Loucy (cell line): ENCODE measurements at regions not wholly inside any gene's neighbourhood (a gene's known extent, or its start where the extent isn't known, plus 50 kb on each side); places are given as distances from the start of the nearest gene placed in this dataset.

Source experiments
- H2AFZ ChIP-seq: fragments of 200-600 bp; sonication (generic); 2 replicates; pipeline ENCODE4 v1.6.0; 2016; ENCODE audit warnings: antibody characterized with exemption, mild to moderate bottlenecking, low read length, moderate library complexity
- H3F3A ChIP-seq: fragments of 200-600 bp; 2 replicates; pipeline ENCODE4 v1.6.0; 2016; ENCODE audit warnings: antibody characterized with exemption, low read depth, mild to moderate bottlenecking
- H3K27me3 ChIP-seq: fragments of 200-600 bp; sonication (generic); 2 replicates; pipeline ENCODE4 v1.6.1; 2014; ENCODE audit warnings: low read length, mild to moderate bottlenecking; ENCODE audit not compliant: insufficient read depth, poor library complexity, severe bottlenecking
- H3K36me3 ChIP-seq: fragments of 200-600 bp; sonication (generic); 2 replicates; pipeline ENCODE4 v1.6.1; 2016; ENCODE audit warnings: low read length; ENCODE audit not compliant: insufficient read depth
- H3K4me1 ChIP-seq: fragments of 200-600 bp; sonication (generic); 2 replicates; pipeline ENCODE4 v1.5.1; 2014; ENCODE audit warnings: low read length, mild to moderate bottlenecking; ENCODE audit not compliant: insufficient read depth, poor library complexity, severe bottlenecking
- H3K4me2 ChIP-seq: fragments of 200-600 bp; sonication (generic); 2 replicates; pipeline ENCODE4 v1.6.0; 2014; ENCODE audit warnings: antibody characterized with exemption, low read length, low read depth, mild to moderate bottlenecking; ENCODE audit not compliant: poor library complexity, severe bottlenecking
- H3K4me3 ChIP-seq: fragments of 200-600 bp; sonication (generic); 2 replicates; pipeline ENCODE4 v1.5.1; 2014; ENCODE audit warnings: low read length, mild to moderate bottlenecking, mixed read lengths; ENCODE audit not compliant: poor library complexity, severe bottlenecking
- H3K79me2 ChIP-seq: fragments of 200-600 bp; sonication (generic); 2 replicates; pipeline ENCODE4 v1.6.1; 2014; ENCODE audit warnings: low read length; ENCODE audit not compliant: insufficient read depth
- H3K9ac ChIP-seq: fragments of 200-600 bp; sonication (generic); 2 replicates; pipeline ENCODE4 v1.6.0; 2014; ENCODE audit warnings: mild to moderate bottlenecking, low read depth, low read length, moderate library complexity; ENCODE audit not compliant: poor library complexity, severe bottlenecking
- H3K9me2 ChIP-seq: fragments of 200-600 bp; sonication (generic); replicated peaks from 2 replicates; pipeline ENCODE4 v1.6.1; 2016; ENCODE audit warnings: low read depth, low read length, mixed read lengths
- H3K9me3 ChIP-seq: fragments of 200-600 bp; sonication (generic); 2 replicates; pipeline ENCODE4 v1.6.1; 2014; ENCODE audit warnings: mild to moderate bottlenecking, antibody characterized with exemption, low read length, low read depth; ENCODE audit not compliant: insufficient read depth
- H4K20me1 ChIP-seq: fragments of 200-600 bp; sonication (generic); 2 replicates; pipeline ENCODE4 v1.6.0; 2014; ENCODE audit warnings: antibody characterized with exemption, low read length, mild to moderate bottlenecking; ENCODE audit not compliant: insufficient read depth, poor library complexity, severe bottlenecking
- EZH2phosphoT487 ChIP-seq: fragments of 200-600 bp; IDR thresholded peaks from 2 replicates; pipeline ENCODE4 v1.6.1; 2018; ENCODE audit warnings: antibody characterized with exemption, mild to moderate bottlenecking, moderate library complexity, borderline replicate concordance
- TF ChIP-seq, protein P1 (sequence below): fragments of 200-600 bp; sonication (generic); conservative IDR thresholded peaks from 2 replicates; pipeline ENCODE4 v1.5.1; 2014; ENCODE audit warnings: mild to moderate bottlenecking, antibody characterized with exemption, low read length

DNA sequence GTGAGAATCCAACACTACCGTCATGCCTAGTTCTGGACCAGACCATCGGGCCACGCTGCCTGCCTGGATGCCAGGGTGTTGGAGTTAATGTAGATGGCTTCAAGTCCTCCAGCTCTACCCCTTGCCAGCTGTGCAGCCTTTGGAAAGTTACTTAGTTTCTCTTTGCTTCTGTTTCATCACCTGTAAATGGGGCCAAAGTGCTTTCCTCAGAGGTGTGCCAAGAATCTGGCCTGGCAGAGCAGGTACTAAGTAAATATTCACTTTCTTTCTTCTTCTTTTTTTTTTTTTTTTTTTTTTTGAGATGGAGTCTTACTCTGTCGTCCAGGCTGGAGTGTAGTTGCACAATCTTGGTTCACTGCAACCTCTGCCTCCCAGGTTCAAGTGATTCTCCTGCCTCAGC is 159.5 kb upstream of the RPL38 start:
- Histone ChIP-seq H3K79me2 (no peaks in the 10 kb centered on the region), H3K4me2 (no peak overlapping the region), H4K20me1 (no peaks in the 10 kb centered on the region)

GRCh38 chr17:74045608-74046280 is 157.7 kb upstream of the RPL38 start:
- Histone ChIP-seq H2AFZ (no peak overlapping the region), H3K27me3 (no peaks in the 10 kb centered on the region), H3K4me2 (no peak overlapping the region), H3F3A (no peaks in the 10 kb centered on the region), H3K36me3 (no peaks in the 10 kb centered on the region), H3K9me2 (no peaks in the 10 kb centered on the region), H3K4me1 (peaks cover 8% of the 10 kb centered on the region), H3K9me3 (no peaks in the 10 kb centered on the region), H3K4me3 (no peak overlapping the region), H4K20me1 (no peaks in the 10 kb centered on the region), H3K9ac (no peak overlapping the region), H3K79me2 (no peaks in the 10 kb centered on the region)
- TF ChIP-seq, protein P1, sequence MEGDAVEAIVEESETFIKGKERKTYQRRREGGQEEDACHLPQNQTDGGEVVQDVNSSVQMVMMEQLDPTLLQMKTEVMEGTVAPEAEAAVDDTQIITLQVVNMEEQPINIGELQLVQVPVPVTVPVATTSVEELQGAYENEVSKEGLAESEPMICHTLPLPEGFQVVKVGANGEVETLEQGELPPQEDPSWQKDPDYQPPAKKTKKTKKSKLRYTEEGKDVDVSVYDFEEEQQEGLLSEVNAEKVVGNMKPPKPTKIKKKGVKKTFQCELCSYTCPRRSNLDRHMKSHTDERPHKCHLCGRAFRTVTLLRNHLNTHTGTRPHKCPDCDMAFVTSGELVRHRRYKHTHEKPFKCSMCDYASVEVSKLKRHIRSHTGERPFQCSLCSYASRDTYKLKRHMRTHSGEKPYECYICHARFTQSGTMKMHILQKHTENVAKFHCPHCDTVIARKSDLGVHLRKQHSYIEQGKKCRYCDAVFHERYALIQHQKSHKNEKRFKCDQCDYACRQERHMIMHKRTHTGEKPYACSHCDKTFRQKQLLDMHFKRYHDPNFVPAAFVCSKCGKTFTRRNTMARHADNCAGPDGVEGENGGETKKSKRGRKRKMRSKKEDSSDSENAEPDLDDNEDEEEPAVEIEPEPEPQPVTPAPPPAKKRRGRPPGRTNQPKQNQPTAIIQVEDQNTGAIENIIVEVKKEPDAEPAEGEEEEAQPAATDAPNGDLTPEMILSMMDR, result no peak
- no peak for TF ChIP-seq EZH2phosphoT487

More for the DNA sequence above, 159.5 kb upstream of the RPL38 start:
- peaks cover 8% of the 10 kb centered on the region for H3K4me1 ChIP-seq
- no peak overlapping the region for H3K4me3 ChIP-seq
- H3K9ac ChIP-seq, result no peak overlapping the region
- no peaks in the 10 kb centered on the region for H3K9me2 ChIP-seq
- no peak overlapping the region for H2AFZ ChIP-seq
- H3K36me3 ChIP-seq, result no peaks in the 10 kb centered on the region
- no peaks in the 10 kb centered on the region for H3F3A ChIP-seq
- TF ChIP-seq, protein P1, result no peak
- TF ChIP-seq EZH2phosphoT487, result no peak
- no peaks in the 10 kb centered on the region for H3K27me3 ChIP-seq
- no peaks in the 10 kb centered on the region for H3K9me3 ChIP-seq

DNA sequence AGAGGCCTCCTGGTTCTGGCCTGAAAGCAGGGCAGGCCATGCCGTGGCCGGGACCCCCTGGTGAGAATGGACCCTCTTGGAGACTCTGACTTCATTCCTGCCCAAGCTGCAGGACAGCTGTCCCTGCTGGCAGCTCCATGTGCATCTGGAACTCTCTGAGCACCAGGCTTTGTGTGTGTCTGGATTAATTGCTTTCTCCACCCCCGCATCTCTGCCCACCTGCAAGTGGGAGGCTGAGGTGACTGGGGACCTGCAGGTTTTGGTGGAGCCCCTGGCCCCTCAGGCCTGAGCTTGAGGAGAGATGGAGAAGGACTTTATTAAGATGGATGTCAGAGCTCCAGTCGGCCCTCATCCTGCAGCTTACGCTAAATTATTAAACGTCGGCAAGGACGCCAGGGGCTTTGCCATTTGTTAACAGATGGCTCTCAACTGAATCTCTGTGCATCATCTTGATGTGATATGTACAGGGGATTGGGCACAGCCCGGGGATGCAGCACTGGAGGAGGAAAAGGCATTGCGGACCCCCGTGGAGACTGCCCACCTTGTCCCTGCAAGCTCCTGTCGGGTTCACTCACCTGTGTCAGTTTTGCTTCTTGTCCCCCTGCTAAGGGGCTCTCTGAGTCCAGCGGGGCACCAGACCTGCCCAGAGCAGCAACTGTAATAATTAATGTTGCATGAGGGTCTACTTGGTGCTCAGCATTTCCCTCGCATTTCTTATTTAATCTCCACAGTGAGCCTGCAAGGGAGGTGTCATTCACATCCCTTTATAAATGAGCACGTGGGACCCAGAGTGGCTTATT is 154.1 kb upstream of the RPL38 start:
- no peak overlapping the region for H3K9ac ChIP-seq
- H3K4me2 ChIP-seq, result no peak overlapping the region
- no peak overlapping the region for H2AFZ ChIP-seq
- no peaks in the 10 kb centered on the region for H3K9me2 ChIP-seq
- H3K4me1 ChIP-seq, result peaks cover 8% of the 10 kb centered on the region
- H3K4me3 ChIP-seq, result no peak overlapping the region
- H3K27me3 ChIP-seq, result no peaks in the 10 kb centered on the region
- H3K9me3 ChIP-seq, result no peaks in the 10 kb centered on the region
- TF ChIP-seq, protein P1, result no peak
- no peak for TF ChIP-seq EZH2phosphoT487
- H4K20me1 ChIP-seq, result no peaks in the 10 kb centered on the region
- H3K79me2 ChIP-seq, result no peaks in the 10 kb centered on the region
- H3F3A ChIP-seq, result no peaks in the 10 kb centered on the region
- H3K36me3 ChIP-seq, result no peaks in the 10 kb centered on the region
